HG03469 (cell line): ENCODE measurements at regions not wholly inside any gene's neighbourhood (a gene's known extent, or its start where the extent isn't known, plus 50 kb on each side); places are given as distances from the start of the nearest gene placed in this dataset.
"Not testable (repeated sequence)": the region's sequence is repeated elsewhere in the genome, so short reads cannot be mapped to it uniquely, and the experiment has no call there.

ENCODE experiments used
- ATAC-seq: cut with Tn5 transposase; IDR thresholded peaks from one replicate; pipeline ENCODE4 v1.9.1; 2021; ENCODE audit warnings: mild to moderate bottlenecking, moderate library complexity, moderate number of reproducible peaks; ENCODE audit not compliant: unreplicated experiment

- ATAC-seq: no peak
These were observed 253.7 kb downstream of the KCTD12 start for GRCh38 chr13:76632401-76633044.

- ATAC-seq: no peak
These were observed 255.5 kb downstream of the KCTD12 start for GRCh38 chr13:76630629-76631230.

GRCh38 chr13:76622315-76623040 lies 263.7 kb downstream of the KCTD12 start:
- ATAC-seq: no peak

- ATAC-seq: no peak
These were observed 264.5 kb downstream of the KCTD12 start for GRCh38 chr13:76621705-76622104.

GRCh38 chr13:76620036-76620435 lies 266.2 kb downstream of the KCTD12 start:
- ATAC-seq: no peak

GRCh38 chr13:76619631-76620030 lies 266.6 kb downstream of the KCTD12 start:
- no peak for ATAC-seq

GRCh38 chr13:76610819-76611415 lies 275.3 kb downstream of the KCTD12 start:
- ATAC-seq: no peak

- no peak for ATAC-seq
These were observed 276.6 kb downstream of the KCTD12 start for GRCh38 chr13:76609643-76610042.

- ATAC-seq: no peak
These were observed 278.3 kb downstream of the KCTD12 start for GRCh38 chr13:76607866-76608265.

- no peak for ATAC-seq
These were observed 286.1 kb downstream of the KCTD12 start for GRCh38 chr13:76600081-76600480.

GRCh38 chr13:76597868-76598267 lies 288.3 kb downstream of the KCTD12 start:
- no peak for ATAC-seq

GRCh38 chr13:76596216-76596615 lies 290.0 kb downstream of the KCTD12 start:
- ATAC-seq: no peak

GRCh38 chr13:76594435-76594834 lies 291.8 kb downstream of the KCTD12 start:
- no peak for ATAC-seq

- no peak for ATAC-seq
These were observed 299.4 kb downstream of the KCTD12 start for GRCh38 chr13:76586842-76587241.

- no peak for ATAC-seq
These were observed 306.5 kb downstream of the KCTD12 start for GRCh38 chr13:76579701-76580100.

- ATAC-seq: not testable (repeated sequence)
These were observed 310.6 kb downstream of the KCTD12 start for GRCh38 chr13:76575634-76576033.

- ATAC-seq: no peak
These were observed 315.7 kb downstream of the KCTD12 start for GRCh38 chr13:76570510-76570971.

GRCh38 chr13:76556627-76557026 lies 329.6 kb downstream of the KCTD12 start:
- ATAC-seq: no peak

GRCh38 chr13:76552807-76553206 lies 333.4 kb downstream of the KCTD12 start:
- no peak for ATAC-seq

GRCh38 chr13:76552041-76552772 lies 334.0 kb downstream of the KCTD12 start:
- ATAC-seq: no peak

- ATAC-seq: no peak
These were observed 344.0 kb downstream of the KCTD12 start for GRCh38 chr13:76542176-76542575.
